Stimulated activated CD4-positive, alpha-beta T cell treated with anti-CD3 and anti-CD28 coated beads, Interleukin-12 subunit alpha, Interleukin-12 subunit beta, amount 100 ng/mL, for 24 hours (primary cell): ENCODE measurements at regions not wholly inside any gene's neighbourhood (a gene's known extent, or its start where the extent isn't known, plus 50 kb on each side); places are given as distances from the start of the nearest gene placed in this dataset.

ENCODE experiments used
- DNase-seq, 2 experiments: peaks; one replicate each; pipeline ENCODE4 v3.0.0-alpha.2; 2020; ENCODE audit warnings: low read depth in 2 of 2

GRCh38 chr16:35497399-35497798 lies 2038.0 kb downstream of the TP53TG3F start:
- DNase-seq: no peak

DNA sequence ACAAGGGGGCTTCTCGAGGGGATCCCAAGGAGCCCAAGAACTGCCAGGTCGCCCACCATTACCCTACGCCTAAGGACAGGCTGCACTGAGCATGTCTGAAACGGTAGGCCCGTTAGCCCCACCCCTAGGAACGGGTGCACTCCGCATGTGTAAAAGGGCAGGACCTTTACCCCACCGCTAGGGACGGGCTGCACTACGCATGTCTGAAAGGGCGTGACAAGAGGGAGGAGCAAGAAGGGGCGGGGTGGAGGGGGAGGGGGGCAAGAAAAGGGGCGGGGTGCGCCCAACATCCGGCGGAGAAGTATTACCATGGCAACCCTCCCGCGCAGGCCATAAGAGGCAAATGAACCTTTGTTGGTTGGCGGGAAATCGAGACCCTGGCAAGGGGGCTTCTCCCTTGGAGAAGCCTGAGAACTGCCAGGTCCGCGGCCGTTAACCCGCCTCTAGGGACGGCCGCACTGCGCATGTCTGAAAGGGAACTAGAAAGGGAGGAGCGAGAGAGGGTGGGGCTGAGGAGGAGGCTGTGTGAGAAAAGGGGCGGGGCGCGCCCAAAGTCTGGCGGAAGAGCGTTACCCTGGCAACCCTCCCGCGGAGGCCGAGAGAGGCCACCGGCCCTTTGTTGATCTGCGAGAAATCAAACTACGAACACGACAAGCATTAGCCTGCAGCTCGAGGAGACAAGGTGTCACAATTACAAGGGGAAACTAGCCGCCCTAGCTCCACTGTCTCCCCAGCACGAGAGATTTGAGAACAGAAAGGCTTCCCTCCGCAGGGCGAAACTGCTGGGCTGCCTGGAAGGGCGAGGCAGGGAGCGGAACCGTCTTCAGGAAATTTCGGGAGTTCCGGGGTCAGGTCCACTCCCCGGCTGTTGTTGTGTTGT lies 2046.8 kb downstream of the TP53TG3F start:
- DNase-seq: no peak

GRCh38 chr16:35506898-35507194 lies 2047.4 kb downstream of the TP53TG3F start:
- DNase-seq: no peak

DNA sequence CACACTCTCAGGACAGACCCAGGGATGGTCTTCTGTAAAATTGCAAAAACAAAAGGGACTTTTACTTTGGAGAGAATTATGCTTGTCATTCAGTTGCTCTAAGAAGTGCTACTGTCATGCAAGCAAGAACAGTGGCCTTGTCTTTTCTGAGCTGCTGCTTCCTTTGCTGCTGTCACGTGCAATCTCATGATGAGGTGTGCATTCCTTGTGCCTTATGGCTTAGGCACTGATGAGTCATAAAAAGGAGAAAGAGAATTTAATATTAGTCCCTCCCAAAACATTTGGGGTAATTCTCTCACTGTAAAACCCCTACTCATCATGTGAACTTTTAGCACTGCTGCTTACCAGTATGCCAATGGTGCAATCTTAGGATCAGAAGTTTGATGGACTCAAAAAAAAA lies 2051.3 kb downstream of the TP53TG3F start:
- no peak for DNase-seq

DNA sequence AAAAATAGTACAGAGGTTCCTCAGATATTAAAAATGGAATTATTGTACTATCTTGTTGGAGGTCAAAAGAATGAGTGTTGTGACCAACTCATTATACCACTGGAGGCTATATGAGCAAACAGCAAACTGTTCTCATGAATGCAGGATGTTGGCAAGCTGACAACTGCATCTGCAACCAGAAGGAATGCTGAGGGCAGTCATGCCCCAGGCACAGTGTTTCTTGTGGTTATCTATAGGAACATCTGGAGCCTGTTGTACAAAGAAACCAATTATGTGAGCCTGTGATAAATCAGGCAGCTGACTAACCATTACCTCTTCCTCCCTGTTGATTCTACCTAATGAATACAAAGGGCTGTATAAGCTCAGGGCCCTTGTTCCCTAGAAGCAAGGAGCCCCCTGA lies 2057.1 kb downstream of the TP53TG3F start:
- no peak for DNase-seq

GRCh38 chr16:35516971-35517370 lies 2057.6 kb downstream of the TP53TG3F start:
- DNase-seq: no peak

GRCh38 chr16:35523991-35524390 lies 2064.6 kb downstream of the TP53TG3F start:
- no peak for DNase-seq

GRCh38 chr16:35525979-35526590 lies 2066.7 kb downstream of the TP53TG3F start:
- DNase-seq: no peak

DNA sequence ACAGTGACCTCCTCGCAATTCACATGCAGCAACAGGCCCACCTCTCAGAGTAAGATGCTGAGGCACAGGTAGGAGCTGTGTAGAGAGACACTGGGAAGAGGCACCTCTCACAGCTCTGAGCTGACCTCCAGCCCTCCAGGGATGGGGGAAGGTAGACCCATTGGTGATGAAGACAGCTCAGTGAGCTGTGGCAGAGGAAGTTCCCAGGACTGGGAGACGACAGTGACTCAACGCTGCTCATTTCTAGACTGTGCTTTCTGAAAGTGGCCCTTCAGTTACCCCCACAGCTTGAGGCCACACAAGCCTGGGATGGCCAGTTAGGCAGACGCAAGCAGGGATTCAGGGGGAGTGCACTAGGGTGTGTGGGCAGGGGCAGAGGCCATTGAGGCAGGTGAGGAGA lies 2073.2 kb downstream of the TP53TG3F start:
- no peak for DNase-seq

- no peak for DNase-seq
These were observed 2074.3 kb downstream of the TP53TG3F start for GRCh38 chr16:35533683-35534082.

GRCh38 chr16:35543486-35543885 lies 2084.1 kb downstream of the TP53TG3F start:
- DNase-seq: no peak

- DNase-seq: no peak
These were observed 2093.4 kb downstream of the TP53TG3F start for GRCh38 chr16:35552763-35553162.

- DNase-seq: no peak
These were observed 2098.3 kb downstream of the TP53TG3F start for GRCh38 chr16:35557731-35558130.

DNA sequence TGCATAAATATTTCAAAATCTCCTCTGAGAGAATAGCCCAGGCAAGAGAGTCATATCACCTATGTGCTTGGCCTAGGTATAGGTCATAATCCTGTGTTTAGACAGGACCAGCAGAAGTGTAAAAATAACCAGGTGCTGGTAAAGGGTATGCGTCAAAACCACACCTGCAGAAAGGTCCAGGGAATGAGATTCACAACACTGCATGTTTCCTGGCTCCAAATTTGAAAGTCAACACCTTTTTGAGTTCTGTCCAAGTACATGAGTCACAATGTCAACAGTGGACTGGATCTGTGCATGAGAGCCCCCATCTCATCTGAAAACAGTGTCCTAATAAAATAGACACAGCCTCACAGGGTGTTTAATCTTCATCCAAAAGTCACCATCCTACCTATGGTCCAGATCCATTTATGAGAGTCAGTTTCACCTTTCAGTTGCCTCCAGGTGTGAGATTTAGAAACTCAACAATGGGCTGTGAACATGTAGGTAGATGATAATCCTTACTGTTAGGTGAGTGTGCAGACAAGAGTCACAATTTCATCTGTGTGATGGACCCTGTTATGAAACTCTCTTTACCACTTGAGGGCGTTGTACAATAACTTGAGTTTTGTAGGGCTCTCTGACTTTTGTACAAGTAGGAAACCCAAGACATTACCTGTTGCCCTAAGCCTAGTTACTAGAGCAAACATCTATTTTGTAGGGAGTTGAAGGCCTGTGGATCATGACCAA lies 2100.7 kb downstream of the TP53TG3F start:
- no peak for DNase-seq

DNA sequence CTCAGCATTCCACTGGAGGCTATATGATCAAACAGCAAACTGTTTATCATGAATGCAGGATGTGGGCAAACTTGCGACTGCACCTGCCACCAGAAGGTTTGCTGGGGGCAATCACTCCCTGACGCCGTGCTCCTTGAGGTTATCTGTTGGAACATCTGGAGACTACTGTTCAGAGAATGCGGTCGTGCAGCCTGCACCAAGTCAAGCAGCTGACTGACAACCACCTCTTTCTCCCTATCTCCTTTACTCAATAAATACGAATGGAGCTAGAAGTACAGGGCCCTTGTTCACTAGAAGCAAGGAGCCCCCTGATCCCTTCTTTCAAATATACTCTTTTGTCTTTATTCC lies 2101.2 kb downstream of the TP53TG3F start:
- DNase-seq: no peak

DNA sequence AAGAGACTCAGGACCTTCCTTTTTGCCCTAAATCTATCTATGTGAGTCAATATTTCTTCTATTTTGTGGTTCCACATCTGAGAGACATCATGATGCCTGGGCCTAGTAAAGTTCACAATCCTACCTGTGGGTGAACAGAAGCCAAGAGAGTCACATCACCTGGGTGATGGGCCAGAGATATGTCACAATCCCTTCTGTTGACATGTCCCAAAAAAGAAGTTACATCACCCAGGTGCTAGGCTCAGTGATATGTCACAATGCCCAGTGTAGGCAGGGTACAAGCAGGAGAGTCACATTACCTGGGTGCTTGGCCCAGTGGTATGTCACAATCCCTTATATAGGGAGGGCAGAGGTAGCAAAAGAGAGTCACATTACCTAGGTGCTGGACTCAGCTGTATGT lies 2101.9 kb downstream of the TP53TG3F start:
- DNase-seq: no peak

DNA sequence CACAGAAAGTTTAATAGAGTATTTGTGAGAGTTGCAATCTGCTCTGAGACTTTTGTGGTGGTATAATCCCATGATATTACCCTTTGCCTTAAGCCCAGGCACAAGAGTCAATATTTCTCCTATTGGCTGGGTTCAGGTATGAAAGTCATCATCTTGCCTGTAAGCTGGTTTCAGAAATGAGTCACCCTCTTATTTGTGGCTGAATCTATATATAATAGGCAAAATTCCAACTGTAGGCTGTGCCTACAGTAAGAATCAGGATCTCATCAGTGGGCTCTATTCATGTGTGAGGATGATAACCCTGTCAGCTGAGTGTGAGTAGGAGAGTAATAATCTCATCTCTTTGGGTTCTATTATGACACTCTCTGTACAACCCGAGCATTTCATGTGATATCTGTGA lies 2103.1 kb downstream of the TP53TG3F start:
- DNase-seq: no peak

GRCh38 chr16:35562919-35563318 lies 2103.5 kb downstream of the TP53TG3F start:
- no peak for DNase-seq

- no peak for DNase-seq
These were observed 2104.7 kb downstream of the TP53TG3F start for GRCh38 chr16:35564148-35564547.

GRCh38 chr16:35564889-35565288 lies 2105.5 kb downstream of the TP53TG3F start:
- no peak for DNase-seq

DNA sequence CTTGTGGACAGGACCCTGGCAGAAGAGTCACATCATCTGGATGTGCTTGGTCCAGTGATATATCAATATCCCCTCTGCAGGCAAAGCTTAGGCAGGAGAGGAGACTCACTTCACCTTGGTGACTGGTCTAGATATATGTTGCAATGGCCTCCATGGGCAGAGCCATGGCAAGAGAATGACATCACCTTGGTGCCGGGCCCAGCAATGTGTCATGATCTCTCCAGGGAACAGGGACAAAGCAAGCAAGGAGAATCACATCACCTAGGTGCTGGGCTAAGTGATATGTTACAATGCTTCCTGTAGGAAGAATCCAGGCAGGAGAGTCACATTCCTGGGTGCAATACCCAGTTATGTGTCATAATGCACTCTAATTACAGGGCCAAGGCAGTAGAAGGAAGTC lies 2106.2 kb downstream of the TP53TG3F start:
- DNase-seq: no peak

DNA sequence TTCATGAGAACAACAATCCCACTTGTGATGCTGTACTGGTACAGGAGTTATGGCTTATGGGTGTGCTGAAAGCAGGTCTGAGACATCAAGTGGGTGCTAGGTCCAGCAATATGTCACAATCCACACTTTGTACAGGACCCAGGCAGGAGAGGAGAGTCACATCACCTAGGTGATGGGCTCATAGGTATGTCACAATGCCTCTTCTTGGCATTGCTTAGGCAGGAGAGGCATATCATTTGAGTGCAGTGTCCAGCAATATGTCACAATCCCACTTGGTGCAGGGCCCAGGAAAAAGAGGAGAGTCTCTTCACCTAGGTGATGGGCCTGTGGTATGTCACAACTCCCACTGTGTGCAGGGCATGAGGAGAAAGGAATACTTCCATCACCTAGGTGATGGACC lies 2110.0 kb downstream of the TP53TG3F start:
- no peak for DNase-seq

DNA sequence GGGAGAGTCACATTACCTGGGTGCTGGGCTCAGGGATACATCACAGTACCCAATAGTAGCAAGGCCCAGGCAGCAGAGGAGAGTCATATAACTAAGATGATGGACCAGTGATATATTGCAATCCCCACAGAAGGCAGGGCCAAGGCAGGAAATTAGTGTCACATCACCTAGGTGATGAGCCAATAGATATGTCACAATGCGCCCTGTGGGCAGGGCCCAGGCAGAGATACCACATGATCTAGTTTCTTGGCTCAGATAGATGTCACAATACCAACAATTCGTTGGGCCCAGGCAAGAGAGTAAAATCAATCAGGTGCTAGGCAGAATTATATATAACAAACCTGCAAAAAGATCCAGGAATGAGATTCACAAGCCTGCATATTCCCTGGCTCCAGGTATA lies 2111.5 kb downstream of the TP53TG3F start:
- no peak for DNase-seq
